ENCODE measurements at regions not wholly inside any gene's neighbourhood (a gene's known extent, or its start where the extent isn't known, plus 50 kb on each side); places are given as distances from the start of the nearest gene placed in this dataset.

- no peak for DNase-seq (ENCODE audit: extremely low read depth, low read depth)
- no peak for TF ChIP-seq CTCF (IDR thresholded peaks at IDR 0.05; ENCODE audit: low read depth, low read length, missing control alignments)
- no peak overlapping the region for H3K4me3 ChIP-seq (replicated peaks; ENCODE audit: low read depth, low read length)
Measured at GRCh38 chr20:51158226-51158625, 135.3 kb upstream of the KCNG1 start.

- DNase-seq (ENCODE audit: extremely low read depth, low read depth) = no peak
Measured at GRCh38 chr20:51156041-51156982, 133.4 kb upstream of the KCNG1 start.

GRCh38 chr20:51154708-51155690 lies 132.1 kb upstream of the KCNG1 start:
- no peak overlapping the region for H3K4me3 ChIP-seq (replicated peaks; ENCODE audit: low read depth, low read length)
- DNase-seq (ENCODE audit: extremely low read depth, low read depth) = no peak
- no peak for TF ChIP-seq CTCF (IDR thresholded peaks at IDR 0.05; ENCODE audit: low read depth, low read length, missing control alignments)

More at GRCh38 chr20:51156041-51156982, 133.4 kb upstream of the KCNG1 start:
- no peak for TF ChIP-seq CTCF (IDR thresholded peaks at IDR 0.05; ENCODE audit: low read depth, low read length, missing control alignments)
- H3K4me3 ChIP-seq (replicated peaks; ENCODE audit: low read depth, low read length) = no peak overlapping the region

- DNase-seq (ENCODE audit: extremely low read depth, low read depth) = no peak
- TF ChIP-seq CTCF (IDR thresholded peaks at IDR 0.05; ENCODE audit: low read depth, low read length, missing control alignments) = no peak
- no peak overlapping the region for H3K4me3 ChIP-seq (replicated peaks; ENCODE audit: low read depth, low read length)
Measured at GRCh38 chr20:51153867-51154707, 131.2 kb upstream of the KCNG1 start.

- no peak for DNase-seq (ENCODE audit: extremely low read depth, low read depth)
- H3K4me3 ChIP-seq (replicated peaks; ENCODE audit: low read depth, low read length) = no peak overlapping the region
- TF ChIP-seq CTCF (IDR thresholded peaks at IDR 0.05; ENCODE audit: low read depth, low read length, missing control alignments) = no peak
Measured at GRCh38 chr20:51148941-51149340, 126.0 kb upstream of the KCNG1 start.

GRCh38 chr20:51144476-51144875 lies 121.6 kb upstream of the KCNG1 start:
- no peak for DNase-seq (ENCODE audit: extremely low read depth, low read depth)
- no peak overlapping the region for H3K4me3 ChIP-seq (replicated peaks; ENCODE audit: low read depth, low read length)
- TF ChIP-seq CTCF (IDR thresholded peaks at IDR 0.05; ENCODE audit: low read depth, low read length, missing control alignments) = no peak
